GM19240 (cell line): ENCODE measurements at regions not wholly inside any gene's neighbourhood (a gene's known extent, or its start where the extent isn't known, plus 50 kb on each side); places are given as distances from the start of the nearest gene placed in this dataset.
"Not testable (repeated sequence)": the region's sequence is repeated elsewhere in the genome, so short reads cannot be mapped to it uniquely, and the experiment has no call there.

Experiments used
- DNase-seq: peaks from one replicate; pipeline ENCODE4 v3.0.0; 2011; ENCODE audit warnings: low spot score; ENCODE audit not compliant: insufficient read length

DNA sequence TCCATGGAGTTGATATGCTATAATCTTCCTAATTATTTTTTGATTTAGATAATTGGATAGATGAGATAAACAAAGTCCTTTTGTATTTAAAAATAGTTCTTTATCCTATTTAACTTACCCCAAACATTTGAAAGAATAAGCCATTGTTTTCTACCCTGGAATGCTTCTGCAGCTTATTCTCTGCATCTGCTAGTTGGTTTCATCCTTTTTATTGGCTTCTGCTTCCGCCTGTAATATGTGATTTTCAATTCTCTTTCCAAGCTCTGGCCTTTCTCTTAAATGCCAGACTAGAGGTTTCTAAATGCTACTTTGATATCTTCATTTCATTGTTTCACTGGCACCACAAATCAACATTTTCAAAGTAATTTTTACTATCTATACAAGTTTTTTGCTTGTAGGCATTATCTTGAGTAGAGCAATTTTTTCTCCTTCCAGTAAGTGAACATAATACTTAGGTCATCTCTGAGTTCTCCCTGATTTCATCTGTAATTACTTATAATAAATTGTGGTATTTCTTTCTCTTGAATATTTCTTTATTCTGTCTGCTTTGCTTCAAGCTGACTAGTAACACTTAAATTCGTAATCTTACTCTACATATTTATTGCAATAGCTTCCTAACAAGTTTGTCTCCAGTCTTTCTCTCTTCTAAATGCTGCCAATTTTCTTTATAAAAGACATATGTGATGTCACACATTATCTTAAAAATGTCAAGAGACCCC, 958.4 kb downstream of the SLC6A15 start:
- DNase-seq: no peak

DNA sequence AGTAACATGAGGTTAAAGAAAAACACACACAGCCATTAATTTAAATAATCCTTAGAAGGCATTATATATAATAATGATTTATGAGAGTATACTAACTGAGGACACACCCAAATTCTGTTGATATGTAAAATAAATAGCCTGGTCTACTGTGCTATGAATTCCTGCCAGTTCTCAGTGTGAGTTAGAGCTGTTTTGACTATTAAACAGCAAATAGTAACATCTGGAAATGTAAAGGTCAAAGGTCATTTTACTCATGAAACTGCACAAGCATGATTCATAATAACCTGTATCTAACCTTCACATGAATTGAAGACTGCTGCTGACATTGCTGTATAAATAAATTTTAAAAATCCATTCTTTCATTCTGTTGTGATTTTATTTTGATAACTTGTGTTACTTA, 966.7 kb downstream of the SLC6A15 start:
- no peak for DNase-seq

DNA sequence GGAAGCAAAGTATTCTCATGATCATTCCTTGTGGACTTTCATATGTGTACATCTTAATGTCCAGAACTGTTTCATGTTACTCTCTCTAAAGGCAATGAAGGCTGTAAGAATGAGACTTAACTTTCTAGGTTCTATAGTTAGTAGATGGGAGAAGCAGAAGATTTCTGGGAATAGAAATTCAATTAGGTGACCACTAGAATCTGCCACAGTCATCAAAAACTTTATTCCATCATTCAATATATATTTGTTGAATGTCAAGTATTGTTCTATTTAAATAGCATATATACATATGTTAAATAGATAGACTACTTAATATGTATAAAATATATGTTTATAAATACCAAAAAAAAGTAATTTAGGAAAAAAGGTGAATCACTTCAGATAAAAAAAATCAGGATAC, 972.9 kb downstream of the SLC6A15 start:
- DNase-seq: no peak

DNA sequence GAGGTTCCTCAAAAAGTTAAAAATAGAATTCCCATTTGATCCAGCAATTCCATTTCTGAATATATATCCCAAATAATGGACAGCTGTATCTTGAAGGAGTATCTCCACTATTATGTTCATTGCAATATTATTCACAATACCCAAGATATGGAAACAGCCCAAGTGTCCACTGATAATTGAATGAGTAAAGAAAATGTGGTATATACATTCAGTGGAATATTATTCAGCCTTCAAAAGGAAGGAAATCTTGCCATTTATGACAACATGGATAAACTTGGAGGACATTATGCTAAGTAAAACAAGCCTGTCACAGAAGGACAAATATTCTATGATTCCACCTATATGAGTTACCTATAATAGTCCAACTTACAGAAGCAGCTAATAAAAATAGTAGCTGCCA, 979.0 kb downstream of the SLC6A15 start:
- no peak for DNase-seq

DNA sequence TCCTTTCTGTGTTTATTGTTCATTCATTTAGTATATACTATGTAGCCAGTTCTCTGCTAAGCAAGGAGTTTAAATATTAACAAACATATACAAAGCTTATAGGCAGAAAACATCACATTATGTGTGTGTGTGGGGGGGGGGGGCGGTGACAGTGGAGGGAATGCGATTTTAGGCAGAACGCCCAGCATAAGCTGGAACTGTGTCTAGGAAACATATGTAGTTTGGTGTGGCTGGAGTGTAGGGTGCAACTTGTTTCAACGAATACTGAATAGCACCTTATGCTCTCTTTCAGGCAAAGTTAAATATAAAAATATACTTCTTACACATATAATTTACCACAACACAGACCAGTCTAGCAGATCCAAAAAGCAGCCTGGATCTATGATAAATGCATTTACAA, 980.6 kb downstream of the SLC6A15 start:
- no peak for DNase-seq

DNA sequence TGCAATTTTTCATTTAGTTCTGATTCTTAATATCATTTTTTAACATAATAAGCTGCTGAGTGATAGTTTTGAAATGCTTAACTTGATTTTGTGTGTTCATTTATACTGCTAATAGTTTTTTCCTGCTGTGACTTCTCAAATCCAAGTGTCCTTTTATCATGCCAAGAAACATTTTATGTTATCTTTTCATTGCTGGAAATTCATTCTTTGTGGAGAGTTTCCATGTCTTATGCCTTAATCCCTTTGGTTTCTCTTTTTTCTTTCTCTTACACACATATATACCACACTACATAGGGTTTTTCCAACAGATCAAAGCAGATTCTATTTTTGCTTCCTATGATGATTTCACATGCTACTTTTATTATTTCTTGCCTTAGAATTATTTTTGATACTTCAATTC, 981.1 kb downstream of the SLC6A15 start:
- no peak for DNase-seq

DNA sequence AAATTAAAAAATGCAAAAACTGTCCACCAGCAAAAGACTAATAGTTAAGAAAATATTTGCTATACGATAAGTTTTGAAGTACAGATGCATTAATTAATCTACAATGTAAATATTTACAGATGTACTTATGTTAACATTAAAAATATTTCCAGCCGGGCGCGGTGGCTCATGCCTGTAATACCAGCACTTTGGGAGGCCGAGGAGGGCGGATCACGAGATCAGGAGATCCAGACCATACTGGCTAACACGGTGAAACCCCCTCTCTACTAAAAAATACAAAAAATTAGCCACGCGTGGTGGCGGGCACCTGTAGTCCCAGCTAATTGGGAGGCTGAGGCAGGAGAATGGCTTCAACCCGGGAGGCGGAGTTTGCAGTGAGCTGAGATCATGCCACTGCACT, 982.8 kb downstream of the SLC6A15 start:
- not testable (repeated sequence) for DNase-seq

DNA sequence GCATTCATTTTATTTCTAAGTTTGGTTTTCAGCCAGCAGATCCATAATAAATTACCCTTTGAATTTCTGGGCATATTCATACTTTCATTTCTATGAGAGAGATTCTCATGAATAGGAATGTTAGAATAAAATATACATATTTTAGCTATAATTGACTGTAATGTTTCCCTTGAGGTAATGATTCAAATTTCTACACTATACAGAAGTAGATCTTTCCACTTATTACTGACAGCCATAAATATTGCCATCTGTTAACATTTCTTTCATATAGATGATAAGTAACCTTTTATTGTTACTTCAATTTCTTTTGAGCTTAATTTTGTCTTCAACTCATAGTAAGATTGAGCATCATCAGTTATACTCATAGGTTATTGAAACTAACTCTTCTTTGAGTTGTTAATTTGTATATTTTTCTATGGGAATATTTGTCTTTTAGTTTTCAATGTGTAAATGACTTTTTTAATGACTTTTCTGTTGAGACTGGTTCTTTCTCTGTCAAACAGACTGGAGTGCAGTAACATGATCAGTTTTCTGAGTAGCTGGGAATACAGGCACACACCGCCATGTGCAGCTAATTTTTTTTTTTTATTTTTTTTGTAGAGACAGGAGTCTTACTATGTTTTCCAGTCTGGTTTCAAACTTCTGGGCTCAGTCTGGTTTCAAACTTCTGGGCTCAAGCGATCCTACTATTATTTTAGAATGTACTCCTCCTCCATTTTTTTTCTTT, 991.6 kb downstream of the SLC6A15 start:
- DNase-seq: no peak

DNA sequence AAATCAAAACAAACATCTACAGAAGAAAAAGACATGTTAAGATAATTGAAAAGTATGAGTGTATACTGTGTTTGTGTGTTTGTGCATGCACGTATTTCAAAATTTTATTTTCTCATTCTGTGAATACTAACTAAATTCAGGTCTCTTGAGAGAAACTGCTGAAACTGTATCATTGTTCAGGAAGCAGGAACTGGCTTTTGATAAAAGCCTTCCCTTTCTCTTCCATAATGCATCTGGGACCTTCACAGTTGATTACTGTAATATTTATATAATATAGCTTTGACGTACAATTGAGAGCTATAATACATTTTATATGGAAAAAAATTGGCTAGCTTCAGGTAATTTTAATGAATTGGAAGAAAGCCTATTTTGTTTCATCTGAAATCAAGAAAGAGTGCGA, 993.5 kb downstream of the SLC6A15 start:
- no peak for DNase-seq

DNA sequence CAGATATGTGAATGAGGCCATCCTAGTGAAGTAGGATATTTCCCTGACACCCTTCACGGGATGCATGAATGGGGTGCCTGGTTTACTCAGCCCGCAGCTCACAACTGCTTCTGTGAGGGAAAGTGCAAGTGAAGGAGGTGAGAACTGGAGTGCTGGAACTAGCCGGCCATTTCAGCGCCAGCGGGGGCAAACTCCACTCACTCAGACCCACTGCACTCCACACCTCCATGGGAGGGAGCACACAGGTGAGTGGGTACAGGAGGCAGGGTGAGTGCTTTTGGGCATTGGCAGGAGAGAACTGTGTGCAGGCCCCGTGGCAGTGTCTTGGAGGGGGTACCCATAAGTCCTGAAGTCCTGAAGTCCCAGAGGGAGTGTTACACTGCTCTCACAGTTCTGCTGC, 1008.4 kb downstream of the SLC6A15 start:
- DNase-seq: no peak

DNA sequence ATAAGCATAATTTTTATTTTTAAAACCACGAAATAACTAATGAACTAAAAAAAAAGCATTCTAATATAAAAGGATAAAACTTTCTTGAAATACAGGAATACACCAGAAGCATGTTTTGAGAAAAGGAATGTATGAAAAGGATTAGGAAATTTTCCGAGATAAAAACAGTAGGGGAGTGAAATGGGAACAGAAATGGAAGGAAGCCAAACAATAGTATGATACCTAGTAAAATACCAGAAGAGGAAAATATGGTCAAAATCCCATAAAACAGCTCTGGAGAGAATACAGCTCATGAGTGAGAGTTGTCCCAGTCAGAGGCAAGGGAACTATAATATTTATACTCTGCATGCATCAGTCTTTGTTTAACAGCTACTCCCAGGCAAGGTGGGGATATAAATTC, 1016.2 kb downstream of the SLC6A15 start:
- no peak for DNase-seq

DNA sequence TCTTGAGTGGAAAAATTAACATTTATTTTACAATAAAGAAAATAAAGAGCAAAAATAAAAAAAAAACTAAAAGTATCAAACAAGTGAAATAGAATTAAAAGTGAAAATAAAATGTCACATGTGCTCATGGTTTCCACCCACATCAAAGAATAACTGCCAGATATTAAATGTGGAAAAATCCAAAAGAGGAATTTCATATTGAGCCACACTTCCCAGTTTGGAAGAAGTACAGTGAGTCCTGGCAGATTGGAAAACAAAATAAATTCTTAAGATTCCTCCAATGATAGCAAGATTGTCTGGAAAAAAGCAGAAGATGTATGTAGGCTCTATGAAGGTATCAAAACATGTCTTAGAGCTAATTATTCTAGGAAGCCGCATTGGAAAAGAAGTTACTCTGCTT, 1019.5 kb downstream of the SLC6A15 start:
- no peak for DNase-seq

DNA sequence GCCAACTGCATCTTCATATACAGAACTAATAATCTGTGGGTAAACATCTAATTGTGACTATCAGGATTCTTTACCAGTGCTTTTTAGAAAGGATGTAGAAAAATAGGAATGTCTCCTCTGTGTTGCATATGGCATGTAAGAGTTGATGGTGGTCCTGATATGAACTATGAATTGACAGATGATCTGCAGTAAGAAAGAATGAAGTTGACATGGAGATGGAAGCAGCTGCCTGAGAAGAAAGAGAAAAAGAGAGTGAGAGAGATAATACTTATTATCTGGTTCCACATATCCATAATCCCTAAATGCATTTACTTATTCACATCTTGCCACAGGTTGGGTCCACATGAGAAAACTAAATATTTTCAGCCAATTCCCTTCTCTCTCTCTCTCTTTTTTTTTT, 1022.9 kb downstream of the SLC6A15 start:
- DNase-seq: no peak

DNA sequence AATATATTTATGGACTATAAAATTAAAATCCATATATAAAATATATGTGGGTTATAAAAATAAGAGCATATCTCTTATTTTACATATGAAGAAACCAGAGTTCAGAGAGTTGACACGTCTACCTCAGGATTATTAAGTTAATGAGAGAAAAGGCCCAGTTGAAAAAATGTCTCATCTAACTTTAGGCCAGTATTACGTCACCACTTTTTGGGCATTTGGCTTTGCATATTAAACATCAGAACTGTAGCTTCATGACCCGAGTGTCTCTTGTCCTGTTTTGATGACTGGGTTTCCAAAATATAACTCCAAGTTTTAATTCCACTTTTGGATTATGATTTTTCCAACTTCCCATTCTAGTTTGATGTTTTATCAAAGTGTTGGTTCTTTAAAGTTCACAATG, 1026.1 kb downstream of the SLC6A15 start:
- no peak for DNase-seq

DNA sequence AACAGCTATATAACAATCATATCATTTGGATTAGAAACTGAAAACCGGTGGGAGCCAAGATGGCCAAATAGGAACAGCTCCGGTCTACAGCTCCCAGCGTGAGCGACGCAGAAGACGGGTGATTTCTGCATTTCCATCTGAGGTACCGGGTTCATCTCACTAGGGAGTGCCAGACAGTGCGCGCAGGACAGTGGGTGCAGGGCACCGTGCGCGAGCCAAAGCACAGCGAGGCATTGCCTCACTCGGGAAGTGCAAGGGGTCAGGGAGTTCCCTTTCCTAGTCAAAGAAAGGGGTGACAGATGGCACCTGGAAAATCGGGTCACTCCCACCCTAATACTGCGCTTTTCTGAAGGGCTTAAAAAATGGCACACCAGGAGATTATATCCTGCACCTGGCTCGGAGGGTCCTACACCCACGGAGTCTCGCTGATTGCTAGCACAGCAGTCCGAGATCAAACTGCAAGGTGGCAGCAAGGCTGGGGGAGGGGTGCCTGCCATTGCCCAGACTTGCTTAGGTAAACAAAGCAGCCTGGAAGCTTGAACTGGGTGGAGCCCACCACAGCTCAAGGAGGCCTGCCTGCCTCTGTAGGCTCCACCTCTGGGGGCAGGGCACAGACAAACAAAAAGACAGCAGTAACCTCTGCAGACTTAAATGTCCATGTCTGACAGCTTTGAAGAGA, 1041.5 kb downstream of the SLC6A15 start:
- DNase-seq: not testable (repeated sequence)

DNA sequence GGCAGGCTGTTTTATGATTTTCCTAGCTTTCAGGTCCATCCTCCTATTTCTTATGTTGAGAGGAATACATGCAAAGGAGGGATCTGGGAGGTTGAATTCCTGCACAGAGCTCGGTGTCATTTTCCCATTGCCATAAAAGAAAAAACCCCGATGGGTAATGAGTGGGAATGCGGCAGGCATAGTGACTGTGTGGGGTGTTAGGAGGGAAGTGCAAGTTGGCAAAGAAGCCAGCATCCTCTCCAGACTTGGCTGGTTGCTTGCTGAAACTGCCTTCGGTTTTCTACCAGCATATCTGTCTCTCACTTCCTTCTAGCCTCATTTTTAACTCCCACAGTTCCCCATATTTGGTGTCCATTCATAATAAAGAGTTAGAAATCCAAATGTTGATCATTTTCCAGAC, 1046.1 kb downstream of the SLC6A15 start:
- DNase-seq: no peak

DNA sequence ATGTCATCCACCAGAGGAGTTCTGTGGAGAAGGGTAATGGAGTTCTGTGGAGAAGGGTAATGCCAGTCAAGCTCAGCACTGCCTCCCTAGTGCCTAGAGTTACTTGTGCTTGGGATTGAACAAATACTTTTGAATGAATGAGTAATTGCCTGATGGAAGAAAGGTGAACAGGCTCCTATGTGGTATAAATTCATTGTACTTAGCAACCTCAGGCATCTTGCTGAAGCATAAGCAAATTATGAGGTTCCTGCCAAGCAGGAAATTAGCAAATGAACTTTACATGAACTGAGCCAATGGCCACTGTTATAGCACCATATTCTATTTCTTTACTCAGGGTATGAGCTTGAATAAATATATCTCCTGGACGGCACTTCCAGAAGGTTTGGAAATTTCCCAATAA, 1047.2 kb downstream of the SLC6A15 start:
- DNase-seq: no peak

DNA sequence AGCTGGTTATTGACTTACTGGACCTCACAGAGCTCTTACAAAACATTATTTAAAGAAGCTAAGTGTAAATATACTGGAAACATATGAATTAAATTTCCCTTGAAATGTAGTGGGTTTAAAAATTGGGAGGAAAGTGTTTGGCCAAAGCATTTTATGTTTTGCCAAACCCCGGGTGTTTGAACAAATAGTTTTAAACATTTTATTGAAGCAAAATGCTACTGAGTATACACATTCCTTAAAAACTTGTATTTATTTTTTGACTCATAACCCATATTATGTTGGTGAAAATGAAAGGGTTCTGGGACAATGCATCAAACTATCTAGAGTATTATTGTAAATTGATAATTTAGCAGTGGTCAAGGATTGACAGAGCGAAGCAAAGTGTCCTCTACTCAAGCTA, 1048.5 kb downstream of the SLC6A15 start:
- DNase-seq: no peak

DNA sequence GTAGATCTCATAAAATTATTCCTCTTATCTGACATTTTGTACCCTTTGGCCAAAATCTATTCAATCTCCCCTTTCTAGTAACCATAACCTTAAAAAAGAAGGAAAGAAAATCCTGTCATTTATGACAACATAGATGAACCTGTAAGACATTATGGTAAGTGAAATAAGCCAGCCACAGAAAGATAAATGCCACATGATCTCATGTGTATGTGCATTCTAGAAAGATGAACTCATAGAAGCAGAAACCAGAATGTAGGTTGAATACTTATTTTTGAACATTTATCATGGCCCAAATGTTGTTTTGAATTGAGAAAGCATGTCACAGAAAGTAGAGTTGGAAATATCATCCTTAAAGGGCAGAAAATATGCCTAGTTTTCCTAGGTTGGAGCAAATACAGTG, 1053.6 kb downstream of the SLC6A15 start:
- no peak for DNase-seq

DNA sequence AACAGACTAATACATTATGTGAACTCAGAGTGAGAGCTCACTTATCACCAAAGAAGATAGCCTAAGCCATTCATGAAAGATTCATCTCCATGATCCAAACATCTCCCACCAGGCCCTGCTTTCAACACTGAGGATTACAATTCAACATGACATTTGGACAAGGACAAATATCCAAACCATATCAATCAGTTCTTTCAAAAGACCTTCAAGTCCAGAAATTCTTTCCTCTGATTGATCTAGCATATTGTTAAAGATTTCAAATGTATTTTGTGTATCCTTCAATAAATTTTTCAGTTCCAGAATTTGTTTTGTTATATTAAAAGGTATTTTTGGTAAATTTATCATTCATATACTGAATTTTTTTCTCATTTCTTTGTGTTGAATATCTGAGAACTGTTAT, 1055.8 kb downstream of the SLC6A15 start:
- no peak for DNase-seq

DNA sequence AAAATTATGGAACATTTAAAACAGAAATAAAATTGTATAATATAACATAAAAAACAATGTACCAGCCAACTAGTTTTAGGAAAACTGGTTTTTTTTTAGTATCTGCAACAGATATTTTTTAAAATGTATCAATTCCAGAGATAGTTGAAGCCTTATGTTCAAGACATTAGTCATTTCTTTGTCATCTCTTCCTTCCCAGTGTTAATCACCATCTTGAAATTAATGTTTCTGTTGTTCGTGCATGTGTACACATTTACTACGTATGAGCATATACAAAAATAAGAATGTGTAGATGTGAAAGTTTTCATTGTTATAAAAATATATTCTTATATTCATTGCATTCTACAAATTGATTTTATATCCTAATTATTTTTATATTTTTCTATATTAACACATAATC, 1062.1 kb downstream of the SLC6A15 start:
- no peak for DNase-seq

DNA sequence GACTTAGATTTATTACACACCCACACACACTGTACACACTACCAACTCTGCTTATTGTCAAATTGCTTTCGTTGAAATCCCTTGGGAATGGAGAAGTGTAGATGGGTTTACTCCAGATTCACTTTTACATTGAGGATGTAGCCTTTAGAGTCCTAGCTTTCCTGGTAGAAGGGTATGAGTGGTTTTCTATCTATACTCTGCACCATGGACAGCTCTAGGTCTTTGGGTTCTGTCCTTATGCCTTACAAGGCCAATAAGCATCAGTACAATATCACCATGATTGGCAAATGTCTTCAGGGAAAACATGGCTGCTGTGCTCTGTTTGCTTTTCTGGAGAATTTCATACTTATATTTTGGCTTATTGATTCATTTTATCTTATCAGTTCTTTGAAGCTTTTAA, 1063.9 kb downstream of the SLC6A15 start:
- DNase-seq: no peak

DNA sequence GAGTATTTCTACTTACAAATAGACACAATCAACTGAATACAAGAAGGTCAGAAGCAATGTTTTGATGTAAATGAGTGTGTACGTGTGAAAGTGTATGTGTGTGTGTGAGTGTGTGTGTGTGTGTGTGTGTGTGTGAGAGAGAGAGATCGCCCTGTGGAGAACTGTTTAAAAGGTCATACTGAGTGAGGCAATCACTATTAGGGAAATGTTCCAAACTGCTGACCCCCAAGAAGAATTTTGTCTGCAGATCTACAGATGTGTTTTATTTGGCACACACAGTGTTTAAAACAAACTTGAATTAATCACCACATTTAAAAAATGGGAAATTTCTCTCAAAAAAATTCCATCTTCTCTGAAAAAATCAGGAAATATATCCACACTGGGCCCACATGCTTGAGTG, 1069.1 kb downstream of the SLC6A15 start:
- no peak for DNase-seq
